Activated T-cell treated with anti-CD3 and anti-CD28 coated beads for 24 hours (primary cell): ENCODE measurements at regions not wholly inside any gene's neighbourhood (a gene's known extent, or its start where the extent isn't known, plus 50 kb on each side); places are given as distances from the start of the nearest gene placed in this dataset.

Source experiments
- DNase-seq: peaks from one replicate; pipeline ENCODE4 v3.0.0-alpha.2; 2020; ENCODE audit warnings: low read depth

- DNase-seq: no peak
Measured at GRCh38 chr20:63086421-63087235, 79.9 kb upstream of the BHLHE23 start.

- DNase-seq: no peak
Measured at GRCh38 chr20:63085151-63085861, 78.5 kb upstream of the BHLHE23 start.

GRCh38 chr20:63084563-63084927, 77.8 kb upstream of the BHLHE23 start:
- DNase-seq: no peak

- DNase-seq: no peak
Measured at GRCh38 chr20:63083831-63084562, 77.2 kb upstream of the BHLHE23 start.

GRCh38 chr20:63082939-63083735, 76.4 kb upstream of the BHLHE23 start:
- DNase-seq: no peak

- DNase-seq: no peak
Measured at GRCh38 chr20:63082308-63082938, 75.7 kb upstream of the BHLHE23 start.

GRCh38 chr20:63081831-63082230, 75.1 kb upstream of the BHLHE23 start:
- no peak for DNase-seq

GRCh38 chr20:63081351-63081750, 74.6 kb upstream of the BHLHE23 start:
- no peak for DNase-seq

GRCh38 chr20:63080811-63081210, 74.0 kb upstream of the BHLHE23 start:
- no peak for DNase-seq

GRCh38 chr20:63080411-63080810, 73.6 kb upstream of the BHLHE23 start:
- DNase-seq: no peak

- DNase-seq: no peak
Measured at GRCh38 chr20:63079971-63080370, 73.2 kb upstream of the BHLHE23 start.

- no peak for DNase-seq
Measured at GRCh38 chr20:63077705-63078104, 70.9 kb upstream of the BHLHE23 start.

GRCh38 chr20:63076421-63076820, 69.7 kb upstream of the BHLHE23 start:
- DNase-seq: no peak

- no peak for DNase-seq
Measured at GRCh38 chr20:63074631-63075030, 67.9 kb upstream of the BHLHE23 start.

- DNase-seq: no peak
Measured at GRCh38 chr20:63074182-63074581, 67.4 kb upstream of the BHLHE23 start.

GRCh38 chr20:63073738-63074065, 66.9 kb upstream of the BHLHE23 start:
- no peak for DNase-seq

GRCh38 chr20:63072991-63073737, 66.4 kb upstream of the BHLHE23 start:
- DNase-seq: no peak

- DNase-seq: no peak
Measured at GRCh38 chr20:63072231-63072791, 65.5 kb upstream of the BHLHE23 start.

- no peak for DNase-seq
Measured at GRCh38 chr20:63071541-63072181, 64.9 kb upstream of the BHLHE23 start.
